Fibroblast of lung (primary cell): ENCODE measurements at regions not wholly inside any gene's neighbourhood (a gene's known extent, or its start where the extent isn't known, plus 50 kb on each side); places are given as distances from the start of the nearest gene placed in this dataset.

ENCODE experiments used
- DNase-seq, 2 donors: peaks; one replicate each; pipeline versions ENCODE4 v3.0.0 to v3.0.0-alpha.2; 2010; ENCODE audit warnings: low read depth in 2 of 2
- H2AFZ ChIP-seq: 2 replicates; pipeline ENCODE4 v1.5.1; 2012; ENCODE audit warnings: low read length, control low read depth, inconsistent platforms
- H3K27ac ChIP-seq: 2 replicates; pipeline ENCODE4 v1.5.1; 2011; ENCODE audit warnings: low read length, control low read depth; ENCODE audit not compliant: insufficient read depth
- H3K27me3 ChIP-seq: 2 replicates; pipeline ENCODE4 v1.5.1; 2011; ENCODE audit warnings: mild to moderate bottlenecking, low read length; ENCODE audit not compliant: control insufficient read depth, insufficient read depth
- H3K36me3 ChIP-seq: 2 replicates; pipeline ENCODE4 v1.5.1; 2011; ENCODE audit warnings: low read length; ENCODE audit not compliant: control insufficient read depth, insufficient read depth
- H3K4me1 ChIP-seq: 2 replicates; pipeline ENCODE4 v1.5.1; 2011; ENCODE audit warnings: low read length; ENCODE audit not compliant: control insufficient read depth, insufficient read depth; ENCODE audit errors: extremely low read depth
- H3K4me2 ChIP-seq: 2 replicates; pipeline ENCODE4 v1.5.1; 2011; ENCODE audit warnings: low read length, control low read depth; ENCODE audit not compliant: insufficient read depth; ENCODE audit errors: extremely low read depth
- H3K4me3 ChIP-seq, 4 experiments: fragments of 200-600 bp in 1 of 4; sonication (generic) in 1 of 4; replicated peaks in 1 of 4; 2 replicates each; pipeline ENCODE4 v1.5.1; 2011 to 2016; ENCODE audit warnings: low read length in 4 of 4, low read depth in 3 of 4, mild to moderate bottlenecking in 3 of 4, control low read depth in 2 of 4, inconsistent platforms in 1 of 4, mixed read lengths in 1 of 4; ENCODE audit not compliant: insufficient read depth in 1 of 4; ENCODE audit errors: control extremely low read depth in 1 of 4
- H3K79me2 ChIP-seq: 2 replicates; pipeline ENCODE4 v1.5.1; 2012; ENCODE audit warnings: mild to moderate bottlenecking, low read length, inconsistent platforms; ENCODE audit not compliant: control insufficient read depth, insufficient read depth
- H3K9ac ChIP-seq: 2 replicates; pipeline ENCODE4 v1.5.1; 2011; ENCODE audit warnings: mild to moderate bottlenecking, low read length, control low read depth; ENCODE audit not compliant: insufficient read depth
- H3K9me3 ChIP-seq: 2 replicates; pipeline ENCODE4 v1.5.1; 2012; ENCODE audit warnings: low read depth, low read length; ENCODE audit not compliant: control insufficient read depth, insufficient read depth
- H4K20me1 ChIP-seq: 2 replicates; pipeline ENCODE4 v1.5.1; 2011; ENCODE audit warnings: low read length; ENCODE audit not compliant: control insufficient read depth, insufficient read depth; ENCODE audit errors: extremely low read depth
- CTCF ChIP-seq, 2 donors: IDR thresholded peaks in 1 of 2; conservative IDR thresholded peaks in 1 of 2; 1 replicate in 1 of 2; 2 replicates in 1 of 2; pipeline ENCODE4 v1.5.1; 2011 to 2012; ENCODE audit warnings: low read length in 2 of 2, control low read depth in 1 of 2, inconsistent platforms in 1 of 2, low read depth in 1 of 2, mild to moderate bottlenecking in 1 of 2
- EZH2 ChIP-seq: IDR thresholded peaks from 2 replicates; pipeline ENCODE4 v1.5.1; 2012; ENCODE audit warnings: low read length, control low read depth, mild to moderate bottlenecking; ENCODE audit errors: missing control alignments

GRCh38 chr4:111016416-111016815, 393.5 kb upstream of the PITX2 start:
- H3K4me2 ChIP-seq, result no peak overlapping the region
- H3K4me1 ChIP-seq, result no peaks in the 10 kb centered on the region

GRCh38 chr4:111018216-111018615, 395.3 kb upstream of the PITX2 start:
- H4K20me1 ChIP-seq, result no peaks in the 10 kb centered on the region
- H3K4me1 ChIP-seq, result no peaks in the 10 kb centered on the region
- TF ChIP-seq EZH2 (no peak), CTCF (conservative IDR thresholded peaks at IDR 0.05 in 1 of 2, IDR thresholded peaks at IDR 0.05 in 1 of 2; ENCODE audit: low read depth in 1 of 2, low read length in 2 of 2) (no peak)
- no peak overlapping the region for H3K27ac ChIP-seq
- H3K36me3 ChIP-seq, result no peaks in the 10 kb centered on the region
- no peak overlapping the region for H3K9ac ChIP-seq
- no peak for DNase-seq
- no peak overlapping the region for H3K4me3 ChIP-seq
- H3K9me3 ChIP-seq, result no peaks in the 10 kb centered on the region
- H3K79me2 ChIP-seq, result no peaks in the 10 kb centered on the region
- no peak overlapping the region for H3K4me2 ChIP-seq
- no peak overlapping the region for H2AFZ ChIP-seq
- no peaks in the 10 kb centered on the region for H3K27me3 ChIP-seq

More at GRCh38 chr4:111016416-111016815, 393.5 kb upstream of the PITX2 start:
- Histone ChIP-seq H3K9me3 (no peaks in the 10 kb centered on the region), H3K27ac (no peak overlapping the region), H3K9ac (no peak overlapping the region), H3K79me2 (no peaks in the 10 kb centered on the region), H2AFZ (no peak overlapping the region), H3K4me3 (no peak overlapping the region), H3K27me3 (no peaks in the 10 kb centered on the region), H4K20me1 (no peaks in the 10 kb centered on the region), H3K36me3 (no peaks in the 10 kb centered on the region)
- TF ChIP-seq EZH2 (no peak), CTCF (conservative IDR thresholded peaks at IDR 0.05 in 1 of 2, IDR thresholded peaks at IDR 0.05 in 1 of 2; ENCODE audit: low read depth in 1 of 2, low read length in 2 of 2) (no peak)
- DNase-seq, result no peak

- H3K4me3 ChIP-seq, result no peak overlapping the region
- no peak overlapping the region for H3K4me2 ChIP-seq
- H3K79me2 ChIP-seq, result no peaks in the 10 kb centered on the region
- DNase-seq, result no peak
- TF ChIP-seq EZH2 (no peak), CTCF (conservative IDR thresholded peaks at IDR 0.05 in 1 of 2, IDR thresholded peaks at IDR 0.05 in 1 of 2; ENCODE audit: low read depth in 1 of 2, low read length in 2 of 2) (no peak)
- H4K20me1 ChIP-seq, result no peaks in the 10 kb centered on the region
- H3K27me3 ChIP-seq, result no peaks in the 10 kb centered on the region
- H3K4me1 ChIP-seq, result no peaks in the 10 kb centered on the region
- no peak overlapping the region for H3K9ac ChIP-seq
- H3K36me3 ChIP-seq, result no peaks in the 10 kb centered on the region
- no peaks in the 10 kb centered on the region for H3K9me3 ChIP-seq
- H3K27ac ChIP-seq, result no peak overlapping the region
- no peak overlapping the region for H2AFZ ChIP-seq
Observed at GRCh38 chr4:111020476-111020875, 397.6 kb upstream of the PITX2 start.
